Transverse colon (tissue), 4 donors: ENCODE measurements at regions not wholly inside any gene's neighbourhood (a gene's known extent, or its start where the extent isn't known, plus 50 kb on each side); places are given as distances from the start of the nearest gene placed in this dataset.

Experiments
- DNase-seq: peaks from one replicate; pipeline ENCODE4 v3.0.0-alpha.2; 2019
- H3K27ac ChIP-seq, 4 donors: fragments of 200-600 bp; sonication (generic); 2 replicates each; pipeline ENCODE4 v1.5.1; 2016 to 2018; ENCODE audit warnings: inconsistent platforms in 4 of 4
- H3K27me3 ChIP-seq: fragments of 200-600 bp; sonication (generic); 2 replicates; pipeline ENCODE4 v1.5.1; 2017; ENCODE audit warnings: inconsistent platforms
- H3K36me3 ChIP-seq, 4 donors: fragments of 200-600 bp; sonication (generic); 2 replicates each; pipeline ENCODE4 v1.5.1; 2017 to 2019; ENCODE audit warnings: inconsistent platforms in 4 of 4
- H3K4me1 ChIP-seq, 4 donors: fragments of 200-600 bp; sonication (generic); 2 replicates each; pipeline ENCODE4 v1.5.1; 2017 to 2020; ENCODE audit warnings: inconsistent platforms in 4 of 4
- H3K4me3 ChIP-seq, 4 donors: fragments of 200-600 bp; sonication (generic); 1 replicate in 1 of 4; 2 replicates in 3 of 4; pipeline versions ENCODE4 v1.5.1 to v1.6.1; 2017 to 2019; ENCODE audit warnings: inconsistent platforms in 4 of 4
- H3K9me3 ChIP-seq, 2 donors: fragments of 200-600 bp; sonication (generic); 2 replicates each; pipeline ENCODE4 v1.5.1; 2017 to 2019; ENCODE audit warnings: inconsistent platforms in 2 of 2
- CTCF ChIP-seq, 5 experiments: fragments of 200-600 bp in 3 of 5; fragments of 450-650 bp in 2 of 5; sonication (generic) in 3 of 5; IDR thresholded peaks; 1 replicate in 2 of 5; 2 replicates in 3 of 5; pipeline ENCODE4 v1.5.1; 2016 to 2017; ENCODE audit warnings: antibody characterized with exemption in 5 of 5, inconsistent platforms in 3 of 5, mild to moderate bottlenecking in 2 of 5, moderate library complexity in 1 of 5
- EP300 ChIP-seq: sonication (generic); formaldehyde crosslinking; IDR thresholded peaks from one replicate; pipeline ENCODE4 v1.6.1; 2017; ENCODE audit warnings: antibody characterized with exemption, low read depth
- POLR2A ChIP-seq: fragments of 450-650 bp; IDR thresholded peaks from one replicate; pipeline ENCODE4 v1.6.1; 2016; ENCODE audit warnings: antibody characterized with exemption, mild to moderate bottlenecking, moderate library complexity
- POLR2AphosphoS5 ChIP-seq, 3 donors: sonication (generic); formaldehyde crosslinking; IDR thresholded peaks; one replicate each; pipeline ENCODE4 v1.6.1; 2016; ENCODE audit warnings: antibody characterized with exemption in 3 of 3
- WGBS, 2 donors: methylation state at CpG; one replicate each; pipeline ENCODE4 v1.1.5; 2018; ENCODE audit warnings: low coverage in 1 of 2; 5-methylcytosine and 5-hydroxymethylcytosine counted together
- in situ Hi-C, 4 donors: fragments of 200-750 bp; cut with MboI; loops; one replicate each; pipeline versions ENCODE4 v1.15.0 to v1.15.1; 2017; ENCODE audit warnings: low sequenced_read_pairs in 3 of 4, low pct_ligation_motif_present in 1 of 4, low pct_unique_long_range_greater_than_20kb in 1 of 4
- intact Hi-C: fragments of 100-400 bp; cut with DNase I; formaldehyde crosslinking; loops from one replicate; pipeline ENCODE4 v1.15.1; 2023; ENCODE audit warnings: low total_unique reads

- no peak for TF ChIP-seq CTCF (IDR thresholded peaks at IDR 0.05)
- TF ChIP-seq POLR2A, result no peak
- no peak for TF ChIP-seq POLR2AphosphoS5 (IDR thresholded peaks at IDR 0.05)
- TF ChIP-seq EP300, result no peak
- Histone ChIP-seq H3K27me3 (no peaks in the 10 kb centered on the region), H3K4me1 (no peaks in the 10 kb centered on the region), H3K36me3 (no peaks in the 10 kb centered on the region), H3K27ac (no peak overlapping the region), H3K4me3 (no peak overlapping the region), H3K9me3 (no peaks in the 10 kb centered on the region)
- no peak for DNase-seq
- intact Hi-C loops, result no loop called here
- WGBS, 2 donors, result 80% methylated on average over 10 of the region's 11 CpGs; no CpG with 5 or more reads in 1 of the 2 donors
- in situ Hi-C loops, result no loop called here
These were observed 206.5 kb upstream of the PPP2R2D start for GRCh38 chr10:131694168-131694780.

GRCh38 chr10:131694781-131695495 is 205.9 kb upstream of the PPP2R2D start:
- Histone ChIP-seq H3K4me1 (no peaks in the 10 kb centered on the region), H3K4me3 (no peak overlapping the region), H3K36me3 (no peaks in the 10 kb centered on the region), H3K9me3 (no peaks in the 10 kb centered on the region), H3K27me3 (no peaks in the 10 kb centered on the region), H3K27ac (no peak overlapping the region)
- no peak for DNase-seq
- TF ChIP-seq CTCF (IDR thresholded peaks at IDR 0.05) (no peak), POLR2AphosphoS5 (IDR thresholded peaks at IDR 0.05) (no peak), EP300 (no peak), POLR2A (no peak)
- intact Hi-C loops, result no loop called here
- in situ Hi-C loops, result no loop called here
- WGBS, 2 donors, result 76% methylated on average over 11 of the region's 11 CpGs; no CpG with 5 or more reads in 1 of the 2 donors

GRCh38 chr10:131695496-131696165 is 205.2 kb upstream of the PPP2R2D start:
- Histone ChIP-seq H3K4me1 (no peaks in the 10 kb centered on the region), H3K36me3 (no peaks in the 10 kb centered on the region), H3K9me3 (no peaks in the 10 kb centered on the region), H3K27me3 (no peaks in the 10 kb centered on the region), H3K4me3 (no peak overlapping the region), H3K27ac (no peak overlapping the region)
- no peak for DNase-seq
- in situ Hi-C loops, result no loop called here
- WGBS, 2 donors, result 78 to 87% methylated on average over 3 to 23 of the region's 23 CpGs
- intact Hi-C loops, result no loop called here
- TF ChIP-seq CTCF (IDR thresholded peaks at IDR 0.05), result no peak
- no peak for TF ChIP-seq POLR2AphosphoS5 (IDR thresholded peaks at IDR 0.05)
- no peak for TF ChIP-seq POLR2A
- no peak for TF ChIP-seq EP300

GRCh38 chr10:131697476-131698128 is 203.2 kb upstream of the PPP2R2D start:
- in situ Hi-C loops, result no loop called here
- no peaks in the 10 kb centered on the region for H3K36me3 ChIP-seq
- no peak overlapping the region for H3K4me3 ChIP-seq
- H3K27me3 ChIP-seq, result no peaks in the 10 kb centered on the region
- no peak overlapping the region for H3K27ac ChIP-seq
- H3K4me1 ChIP-seq, result no peaks in the 10 kb centered on the region
- TF ChIP-seq CTCF (IDR thresholded peaks at IDR 0.05) (no peak), POLR2AphosphoS5 (IDR thresholded peaks at IDR 0.05) (no peak), EP300 (no peak)
- WGBS, 2 donors, result 68 to 73% methylated on average over 17 to 21 of the region's 21 CpGs
- no peaks in the 10 kb centered on the region for H3K9me3 ChIP-seq
- DNase-seq, result no peak
- intact Hi-C loops, result no loop called here
